Left cardiac atrium (tissue), 4 donors: ENCODE measurements at regions not wholly inside any gene's neighbourhood (a gene's known extent, or its start where the extent isn't known, plus 50 kb on each side); places are given as distances from the start of the nearest gene placed in this dataset.
A peak's percentile ranks its signal among the peaks of the same experiment; 100 is the strongest.

Source experiments
- ATAC-seq, 2 donors: fragments of 200-7000 bp; cut with Tn5 transposase; one replicate each; pipeline ENCODE4 v1.9.1; 2020; ENCODE audit warnings: mild to moderate bottlenecking in 2 of 2, moderate library complexity in 2 of 2
- DNase-seq: peaks from one replicate; pipeline ENCODE4 v3.0.0-alpha.2; 2020
- intact Hi-C, 2 donors: fragments of 100-400 bp; cut with DNase I; formaldehyde crosslinking; loops; one replicate each; pipeline versions ENCODE4 v1.14.1 to v1.15.1; 2022 to 2023
- donor health status: DM: no; HTN: yes; CAD: no.
- donor health status: DM: no; HTN: yes; CAD: no; lungs with severe emphysema.
- donor health status: DM: yes; HTN: yes; CAD: no.
- donor health status: Dilated cardiomyopathy.

DNA sequence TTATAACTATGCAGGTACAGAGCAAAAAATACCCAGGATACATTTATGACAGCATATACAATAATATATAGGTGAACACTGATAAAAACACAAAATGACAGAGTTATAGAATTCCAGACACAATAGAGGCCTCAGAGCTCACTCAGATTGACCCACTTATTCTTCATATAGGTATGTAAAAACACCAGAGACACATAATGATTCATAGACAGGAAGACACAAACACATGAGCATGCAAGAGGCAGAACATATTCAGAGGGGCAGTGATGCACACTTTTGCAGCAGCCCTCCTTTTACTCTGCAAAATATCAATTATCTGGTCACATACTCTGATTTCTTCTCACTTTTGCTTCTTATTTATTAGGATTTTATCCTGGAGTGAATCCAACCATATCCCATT is 633.3 kb upstream of the ACVR2A start:
- ATAC-seq (no peak), DNase-seq (no peak)
- intact Hi-C loops, result no loop called here

DNA sequence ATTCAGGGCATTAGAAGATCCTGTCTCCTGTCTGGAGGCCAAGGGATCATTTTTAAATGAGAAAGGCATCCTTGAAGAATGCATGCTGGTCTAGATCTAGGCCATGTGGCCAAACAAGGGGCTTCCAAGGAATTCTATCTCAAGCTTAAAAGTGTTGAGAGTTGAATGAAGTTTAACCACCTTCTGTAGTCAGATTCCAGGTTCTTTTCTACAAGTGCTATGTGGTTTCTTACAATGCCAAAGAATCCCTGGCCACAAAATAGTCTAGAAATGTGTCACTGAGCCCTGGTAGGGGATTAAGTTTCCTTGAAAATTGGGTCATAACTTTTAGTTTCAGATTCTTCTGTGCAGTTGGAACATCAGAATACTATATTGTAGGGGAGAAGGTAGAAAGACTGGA is 640.7 kb upstream of the ACVR2A start:
- intact Hi-C loops, result no loop called here
- no peak for ATAC-seq
- no peak for DNase-seq

DNA sequence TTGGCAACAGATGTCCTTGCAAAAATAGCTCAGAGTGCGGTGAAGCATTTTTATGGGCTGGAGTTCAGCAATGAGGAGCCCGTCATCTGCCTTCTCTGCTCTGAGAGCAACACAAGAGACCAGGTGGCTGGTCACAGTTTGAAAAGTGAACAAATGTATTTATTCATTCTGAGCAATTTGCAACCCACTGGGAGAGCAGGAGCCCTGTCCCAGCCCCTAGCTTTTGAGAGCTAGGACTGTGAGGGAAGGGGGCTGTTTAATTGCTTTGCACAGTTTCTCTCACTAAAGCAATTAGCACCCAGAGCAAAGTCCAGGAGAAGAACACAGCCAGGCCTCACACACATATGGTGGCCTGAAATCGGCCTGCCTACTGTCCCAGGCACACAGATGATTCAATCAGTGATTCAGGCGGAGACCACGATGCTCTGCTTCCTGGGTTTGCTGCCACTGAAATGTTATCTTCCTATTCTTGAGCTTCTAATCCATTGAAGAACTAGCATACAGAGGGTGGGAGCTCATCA is 646.1 kb upstream of the ACVR2A start:
- intact Hi-C loops, result no loop called here
- DNase-seq (no peak), ATAC-seq (no peak)

DNA sequence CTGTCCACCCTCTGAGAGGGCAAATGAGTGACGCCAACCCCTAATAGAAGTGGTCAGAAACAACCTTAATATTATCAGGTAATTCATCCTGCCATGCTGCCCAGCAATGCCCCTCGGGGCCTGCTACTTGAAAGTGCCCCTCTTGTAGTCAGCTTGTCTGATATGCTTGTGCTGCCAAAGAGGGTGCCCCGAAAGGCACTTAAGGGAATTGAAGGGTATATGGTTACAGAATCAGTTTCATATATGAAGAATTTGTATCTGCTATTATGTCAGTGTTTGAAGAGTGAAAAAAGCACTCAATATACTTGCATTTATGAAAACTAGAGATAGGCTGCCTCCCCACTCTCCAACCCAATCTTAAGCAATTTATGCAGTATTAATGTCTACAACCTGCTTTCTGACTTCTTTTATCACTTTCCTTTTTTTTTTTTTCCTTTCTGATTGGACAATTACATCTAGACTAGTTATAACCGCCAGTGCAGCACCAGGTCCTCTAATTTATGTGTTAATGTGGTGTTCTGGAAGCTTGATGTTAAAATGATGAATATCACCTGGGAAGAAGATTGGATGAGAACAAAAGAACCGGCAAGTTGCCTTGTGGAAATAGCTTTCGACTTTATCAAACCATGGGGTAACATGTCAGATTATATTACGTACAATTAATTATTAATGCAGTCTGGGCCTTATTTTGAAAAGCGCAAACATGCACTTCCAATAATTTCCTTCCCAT is 646.9 kb upstream of the ACVR2A start:
- ATAC-seq (no peak), DNase-seq (no peak)
- intact Hi-C loops, result no loop called here

DNA sequence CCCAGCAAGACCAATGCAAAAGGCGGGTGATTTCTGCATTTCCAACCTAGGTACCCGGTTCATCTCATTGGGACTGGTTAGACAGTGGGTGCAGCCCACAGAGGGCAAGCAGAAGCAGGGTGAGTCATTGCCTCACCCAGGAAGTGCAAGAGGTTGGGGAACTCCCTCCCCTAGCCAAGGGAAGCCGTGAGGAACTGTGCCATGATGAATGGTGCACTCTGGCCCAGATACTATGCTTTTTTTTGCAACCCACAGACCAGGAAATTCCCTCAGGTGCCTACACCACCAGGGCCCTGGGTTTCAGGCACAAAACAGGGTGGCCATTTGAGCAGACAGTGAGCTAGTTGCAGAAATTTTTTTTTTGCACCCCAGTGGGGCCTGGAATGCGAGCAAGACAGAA is 662.6 kb upstream of the ACVR2A start:
- intact Hi-C loops, result no loop called here
- ATAC-seq (no peak), DNase-seq (no peak)

DNA sequence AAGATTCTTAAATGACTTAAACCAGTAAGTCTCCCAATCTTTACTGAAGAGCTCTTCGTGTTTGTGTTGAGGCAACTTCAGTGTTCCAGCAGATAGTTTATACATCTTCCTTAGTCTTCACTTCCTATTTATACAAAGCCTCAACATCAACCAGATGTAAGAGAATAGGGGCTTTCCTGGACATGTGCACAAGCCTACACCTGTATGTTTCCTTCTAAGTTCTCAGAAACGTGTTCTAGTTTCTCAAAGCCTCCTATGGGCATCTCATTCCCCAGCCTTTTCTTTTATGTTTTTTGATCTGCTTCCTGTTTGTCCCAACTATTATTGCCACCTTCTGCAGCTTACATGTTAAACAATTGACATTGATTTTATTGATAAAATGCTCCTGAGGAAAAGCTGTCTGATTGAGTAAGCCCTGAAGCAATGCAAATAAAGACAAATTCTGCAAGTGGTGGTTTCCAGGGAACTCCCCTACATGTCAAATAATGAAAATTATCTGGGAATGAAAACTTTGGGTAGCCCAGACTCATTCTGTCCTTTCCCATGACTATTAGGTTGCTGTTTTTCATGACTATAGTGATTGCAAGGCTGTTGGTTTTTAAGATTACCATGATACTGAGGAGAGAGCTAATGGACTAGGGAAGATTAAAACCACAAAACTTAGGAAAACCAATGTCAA is 663.3 kb upstream of the ACVR2A start:
- DNase-seq, result no peak
- ATAC-seq, result no peak
- intact Hi-C loops, result no loop called here

DNA sequence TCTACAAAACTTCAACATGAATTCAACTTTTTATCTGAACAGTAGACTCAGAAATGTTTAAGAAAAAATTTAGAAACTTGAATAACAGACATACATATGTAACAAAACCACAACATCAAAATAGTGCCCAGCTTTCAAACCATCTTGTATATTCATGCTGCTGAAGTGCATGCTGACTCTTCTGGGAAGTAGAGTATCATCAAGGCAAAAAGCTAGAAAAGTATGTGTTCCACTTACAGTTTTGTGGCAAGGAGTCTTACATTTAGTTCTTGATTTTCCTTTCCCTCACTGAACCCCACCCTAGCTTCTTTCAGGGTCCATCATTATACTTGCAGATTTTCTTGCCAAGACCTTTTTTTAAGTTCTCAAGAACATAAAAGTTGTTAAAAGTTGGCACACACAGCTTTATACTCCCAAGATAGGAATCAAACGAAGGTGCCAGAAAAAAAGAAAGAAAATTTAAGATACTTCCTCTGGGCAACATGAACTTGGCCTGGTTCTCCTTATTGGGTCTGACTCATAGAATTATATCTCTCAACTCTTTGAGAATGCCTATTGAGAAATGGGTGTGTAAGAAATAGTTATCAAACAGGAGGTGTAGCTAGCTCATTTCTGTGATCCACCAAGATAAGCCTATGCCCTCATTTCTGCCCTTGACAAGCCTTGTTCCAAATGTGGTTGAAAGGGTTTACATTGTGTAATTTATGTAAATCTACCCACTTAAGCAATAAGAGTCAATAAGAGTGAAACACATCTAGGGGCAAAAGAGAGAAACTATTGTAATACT is 667.6 kb upstream of the ACVR2A start:
- intact Hi-C loops, result no loop called here
- DNase-seq, result no peak
- peak in 1 of 2 donors; percentile 60 for ATAC-seq

DNA sequence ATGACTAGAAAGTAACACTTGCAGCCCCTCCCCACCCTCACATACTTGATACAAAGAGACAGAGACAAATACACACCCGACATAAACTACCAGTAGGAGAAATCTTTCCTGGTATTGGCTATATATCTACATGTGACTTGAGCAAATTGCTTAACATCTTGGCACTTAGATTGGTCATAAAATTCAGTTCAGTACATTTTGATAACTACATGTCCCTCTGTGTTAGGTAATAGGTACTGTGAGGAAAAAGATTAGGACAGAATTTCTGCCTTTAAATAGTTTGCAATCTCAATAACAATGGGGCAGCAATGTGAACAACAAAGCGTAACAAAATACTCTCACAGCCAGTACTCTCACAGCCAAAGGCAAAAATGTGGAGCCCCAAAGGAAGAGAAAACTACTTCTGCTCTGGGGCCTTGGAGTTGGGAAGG is 670.0 kb upstream of the ACVR2A start:
- DNase-seq (no peak), ATAC-seq (no peak)
- intact Hi-C loops, result no loop called here

DNA sequence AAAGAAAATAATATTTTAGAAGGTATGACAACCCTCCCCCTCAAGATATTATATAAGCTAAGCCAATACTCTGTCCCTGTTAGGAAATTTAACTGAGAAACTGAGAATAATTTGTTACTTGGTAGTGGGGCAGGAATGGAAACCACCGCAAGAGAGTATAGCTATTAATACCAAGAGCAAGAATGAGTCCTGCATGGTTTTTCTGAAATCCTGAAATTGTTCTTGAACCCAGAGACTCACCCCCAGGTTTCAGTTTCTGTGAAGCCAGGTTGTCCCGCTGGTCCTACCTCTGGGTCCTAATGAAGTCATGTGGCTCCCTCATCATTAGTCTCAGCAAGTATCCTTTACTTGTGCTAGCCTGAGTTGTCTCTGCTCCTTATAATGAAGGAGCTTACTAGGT is 671.0 kb upstream of the ACVR2A start:
- no peak for DNase-seq
- no peak for ATAC-seq
- intact Hi-C loops, result no loop called here

DNA sequence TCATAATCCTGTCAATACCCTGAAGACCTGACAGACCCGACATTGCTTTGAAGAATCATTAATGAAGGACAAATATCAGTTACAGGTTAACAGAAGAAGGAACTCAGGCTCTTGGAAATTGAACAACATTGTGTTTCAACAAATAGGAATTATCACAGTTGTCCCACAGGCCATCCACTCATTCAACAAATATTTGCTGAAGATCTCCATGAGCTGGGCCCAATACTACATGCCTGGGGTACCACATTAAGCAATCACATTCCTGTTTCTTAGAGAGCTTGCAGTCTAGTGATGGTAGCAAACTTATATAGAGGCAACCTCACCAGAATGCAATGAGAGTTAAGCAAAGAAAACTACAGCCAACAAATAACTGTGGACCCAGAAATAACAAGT is 671.6 kb upstream of the ACVR2A start:
- DNase-seq (no peak), ATAC-seq (no peak)
- intact Hi-C loops, result no loop called here

DNA sequence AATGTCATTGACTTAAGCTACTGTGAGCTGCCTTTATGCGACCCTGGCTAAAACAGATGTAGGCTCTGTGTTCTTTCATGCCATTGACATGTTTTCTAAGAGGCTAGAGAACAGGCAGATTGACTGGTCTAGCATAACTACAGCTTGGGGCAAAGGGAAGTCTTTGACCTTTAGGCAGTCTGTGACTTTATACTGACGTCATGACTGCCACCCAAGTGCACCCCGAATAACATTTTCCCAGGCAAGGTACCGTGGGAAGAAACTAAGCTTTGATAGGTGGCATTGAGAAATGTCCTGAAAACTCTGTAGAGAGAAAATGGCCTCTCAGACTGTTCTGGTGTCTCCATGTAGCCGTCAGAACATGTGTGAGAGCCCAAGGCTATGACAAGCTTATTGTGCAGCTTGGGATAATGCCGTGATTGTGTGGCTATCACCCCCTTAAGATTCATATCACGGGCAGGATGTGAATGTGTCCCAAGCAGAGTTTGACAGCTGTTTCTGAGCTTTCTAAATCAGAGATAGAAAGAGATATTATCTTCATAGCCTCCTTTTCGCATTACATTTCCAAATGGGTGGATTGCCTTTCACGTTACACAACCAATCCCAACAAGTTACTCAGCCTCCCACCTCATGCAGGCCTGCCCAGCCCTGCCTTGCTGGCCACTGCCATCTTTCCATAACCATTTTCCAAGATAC is 672.2 kb upstream of the ACVR2A start:
- ATAC-seq (no peak), DNase-seq (no peak)
- intact Hi-C loops, result no loop called here

DNA sequence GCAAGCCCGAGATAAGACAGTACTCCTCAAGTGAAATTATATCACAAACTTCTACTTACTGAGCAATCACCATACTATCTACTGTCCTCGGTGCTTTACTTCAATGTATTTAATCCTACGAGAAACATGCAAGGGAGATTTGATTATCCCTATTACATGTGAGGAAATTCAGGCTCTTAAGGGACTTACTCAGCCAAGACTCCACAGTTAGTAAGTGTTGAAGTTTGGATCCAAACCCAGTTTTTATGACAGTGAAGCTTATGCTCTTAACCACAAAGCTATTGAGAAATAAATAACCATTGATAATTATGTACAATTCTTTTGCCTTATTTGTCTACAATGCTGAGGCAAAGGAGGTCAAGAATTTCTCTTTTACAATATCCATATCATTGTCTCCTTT is 672.9 kb upstream of the ACVR2A start:
- DNase-seq (no peak), ATAC-seq (no peak)
- intact Hi-C loops, result no loop called here

DNA sequence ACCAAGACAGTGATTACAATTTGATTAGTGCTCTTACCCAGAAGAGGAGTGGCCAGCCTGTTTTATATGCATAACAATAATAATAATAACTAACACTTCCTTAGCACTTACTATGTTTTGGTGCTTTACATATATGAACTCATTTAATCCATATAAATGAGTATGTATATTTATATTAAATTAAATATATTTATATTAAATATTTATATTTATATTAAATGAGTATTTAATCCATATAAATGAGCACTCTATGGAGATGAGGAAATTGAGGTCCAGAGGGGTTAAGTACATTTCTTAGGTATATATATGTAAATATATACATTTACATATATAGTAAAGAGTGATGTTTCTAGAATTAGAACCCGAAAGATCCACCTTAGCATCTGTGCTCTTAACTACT is 673.9 kb upstream of the ACVR2A start:
- ATAC-seq (no peak), DNase-seq (no peak)
- intact Hi-C loops, result no loop called here

DNA sequence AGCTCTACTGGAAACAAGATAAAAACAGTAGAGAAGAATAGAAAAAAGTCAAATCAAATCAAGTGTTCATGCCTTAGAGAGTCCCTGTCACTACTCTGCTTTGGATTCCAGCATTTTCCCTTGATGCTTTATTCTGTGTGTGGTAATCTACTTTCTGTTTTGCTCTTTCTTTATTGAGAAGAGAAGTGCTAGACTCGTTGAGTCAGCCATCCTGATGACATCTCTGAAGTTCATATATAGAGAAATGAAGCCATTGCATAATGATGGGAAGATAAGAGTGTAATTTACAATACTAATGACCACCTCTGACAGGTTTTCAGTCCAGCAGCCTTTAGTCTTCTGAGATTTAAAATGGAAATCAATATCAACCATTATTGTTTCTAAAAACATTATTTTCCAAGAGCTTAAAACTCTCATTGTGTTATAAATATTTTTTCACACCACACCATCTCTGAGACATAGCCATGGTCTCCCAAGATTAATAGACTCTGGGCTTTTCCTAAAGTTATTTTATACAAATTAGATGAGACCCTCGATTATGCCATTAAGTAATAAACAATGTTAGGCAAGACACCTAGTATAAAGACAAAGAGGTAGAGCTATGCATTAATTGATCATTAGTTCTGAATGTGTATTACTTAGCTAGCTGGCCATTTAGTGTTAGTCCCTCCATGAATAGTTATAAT is 679.0 kb upstream of the ACVR2A start:
- intact Hi-C loops, result no loop called here
- no peak for DNase-seq
- ATAC-seq, result no peak

DNA sequence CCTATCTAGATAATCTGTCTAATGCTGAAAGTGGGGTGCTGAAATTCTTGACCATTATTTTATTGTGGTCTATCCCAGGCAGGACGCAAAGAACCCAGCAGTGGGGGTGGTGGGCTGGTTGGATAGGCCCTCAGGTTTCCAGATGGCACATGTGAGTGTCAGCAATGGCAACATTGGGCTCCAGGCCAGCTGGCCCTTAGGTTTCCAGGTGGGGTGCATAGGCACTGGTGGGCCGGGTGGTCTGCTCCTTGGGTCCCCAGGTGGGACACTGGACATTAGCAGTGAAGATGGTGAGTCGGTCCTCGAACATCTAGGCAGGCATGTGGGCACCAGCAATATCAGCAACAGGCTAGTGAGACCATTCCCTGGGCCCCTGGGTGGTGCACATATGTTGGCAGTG is 680.3 kb upstream of the ACVR2A start:
- intact Hi-C loops, result no loop called here
- no peak for ATAC-seq
- no peak for DNase-seq

DNA sequence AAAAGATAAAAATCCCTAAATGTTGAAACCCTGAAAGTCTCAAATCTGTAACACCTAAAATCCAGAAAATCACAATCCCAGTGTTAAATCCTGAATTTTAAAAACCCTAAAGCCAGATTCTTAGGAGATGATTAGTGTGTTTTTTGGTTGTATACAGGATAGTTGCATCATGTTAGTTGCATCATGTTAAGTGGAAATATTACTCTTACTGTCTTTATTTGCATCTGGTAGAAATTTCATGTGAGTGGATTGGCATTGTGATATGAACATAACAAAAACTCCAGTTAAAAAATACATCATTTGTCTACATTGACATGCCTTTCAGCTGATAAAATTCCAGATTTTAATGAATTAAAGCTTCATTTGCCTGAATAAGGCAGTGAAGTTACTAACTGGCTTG is 683.1 kb upstream of the ACVR2A start:
- DNase-seq, result no peak
- intact Hi-C loops, result no loop called here
- no peak for ATAC-seq

DNA sequence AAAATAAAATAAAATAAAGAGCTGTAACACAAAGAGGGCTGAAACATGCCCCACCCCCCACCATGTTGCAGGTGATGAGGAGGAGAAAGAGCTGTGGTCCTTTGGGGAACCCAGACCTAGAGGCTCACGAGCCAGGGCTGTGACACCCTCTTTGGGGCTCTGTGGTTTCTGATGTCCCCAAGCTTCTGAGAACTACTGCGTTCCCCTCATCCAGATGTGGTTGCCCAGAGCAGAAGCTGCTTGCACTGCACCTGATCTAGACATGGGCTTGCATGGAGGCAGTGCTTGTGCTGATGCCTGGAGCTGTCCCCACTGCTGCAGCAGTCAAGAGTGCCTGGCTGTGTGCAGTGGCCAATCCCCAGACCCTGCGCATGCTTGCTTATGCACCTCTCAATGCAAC is 687.9 kb upstream of the ACVR2A start:
- no peak for DNase-seq
- intact Hi-C loops, result no loop called here
- ATAC-seq, result no peak

DNA sequence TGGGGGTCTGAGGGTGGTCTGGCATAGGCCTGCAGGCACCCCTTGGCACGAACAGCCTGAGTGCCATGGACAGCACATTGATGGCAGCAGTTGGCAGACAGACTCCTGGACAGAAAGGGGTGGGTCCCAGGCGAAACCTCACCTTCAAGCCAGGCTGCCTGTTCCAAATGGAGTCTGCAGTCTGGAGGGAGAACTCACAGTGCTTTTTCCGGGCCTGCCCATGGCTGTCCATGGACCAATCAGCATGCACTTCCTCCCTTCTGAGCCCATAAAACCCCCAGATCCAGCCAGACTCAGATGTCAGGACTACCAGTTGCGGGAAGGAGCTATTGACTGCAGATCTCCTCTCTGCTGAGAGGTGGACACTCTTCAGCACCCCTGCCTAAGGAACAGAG is 694.6 kb upstream of the ACVR2A start:
- ATAC-seq, result no peak
- DNase-seq, result no peak
- intact Hi-C loops, result no loop called here

DNA sequence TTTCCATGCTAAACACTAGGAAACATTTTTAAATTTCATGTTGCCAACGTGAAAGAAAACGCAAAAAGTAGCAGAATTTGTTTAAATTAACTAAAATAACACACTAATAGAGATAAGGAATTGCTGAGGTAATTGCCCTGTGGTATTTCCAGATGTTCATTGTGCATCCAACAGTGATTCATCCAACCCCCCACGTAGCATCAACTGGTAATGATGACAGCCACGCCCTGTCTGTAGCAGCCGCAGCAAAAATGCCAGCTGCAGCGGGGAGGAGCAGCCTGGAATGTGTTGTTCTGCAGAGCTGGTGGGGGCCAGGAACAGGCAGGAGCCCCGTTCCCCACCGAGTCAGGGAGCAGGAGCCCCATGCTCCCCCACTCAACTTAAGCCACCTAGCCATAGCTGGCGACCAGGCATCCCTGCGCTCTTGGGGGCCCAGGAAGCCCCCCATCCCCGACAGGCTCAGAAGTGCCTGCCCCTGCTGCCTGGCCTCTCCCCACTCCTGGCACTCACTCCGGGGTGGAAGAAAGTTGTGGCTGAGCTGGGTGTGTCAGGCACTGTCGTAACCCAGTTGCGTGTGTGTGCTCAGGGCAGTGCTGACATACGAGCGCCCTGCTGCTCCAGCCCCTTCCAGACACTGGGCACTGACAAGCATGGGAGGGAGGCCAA is 695.1 kb upstream of the ACVR2A start:
- intact Hi-C loops, result no loop called here
- ATAC-seq, result no peak
- DNase-seq, result no peak
